ENCODE measurements at regions not wholly inside any gene's neighbourhood (a gene's known extent, or its start where the extent isn't known, plus 50 kb on each side); places are given as distances from the start of the nearest gene placed in this dataset.

DNA sequence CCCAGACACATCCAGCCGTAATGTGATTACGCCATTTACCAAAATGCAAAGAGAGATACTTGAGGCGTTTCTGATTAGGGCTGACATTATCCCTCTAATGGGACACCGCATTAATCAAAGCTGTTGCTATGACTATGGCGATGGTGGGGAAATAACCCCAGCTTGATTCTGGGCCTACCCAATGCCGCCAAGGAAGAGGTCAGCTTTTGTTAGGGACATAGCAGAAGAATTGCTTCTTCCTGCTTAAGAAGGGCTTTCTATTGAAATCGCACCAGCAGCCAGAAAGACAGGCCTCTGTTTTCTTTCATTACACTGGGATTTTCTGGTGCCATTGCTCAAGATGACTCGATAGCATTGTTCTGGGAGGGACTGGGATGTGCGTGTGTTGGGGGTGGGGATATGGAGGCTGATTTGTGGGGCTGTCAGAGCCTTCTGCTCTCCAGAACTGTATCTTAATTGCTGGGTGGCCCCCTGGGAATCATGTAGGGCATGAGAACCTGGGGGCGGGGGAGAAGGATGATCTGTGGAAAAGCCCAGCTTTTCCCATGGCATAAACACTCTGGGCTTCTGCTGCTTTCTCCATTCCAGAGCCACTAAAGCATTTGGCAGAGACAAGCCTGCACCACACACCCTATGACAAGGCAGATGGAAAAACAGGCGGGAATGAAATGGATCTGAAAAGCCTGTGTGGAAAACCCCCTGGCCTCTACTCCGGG is 106.5 kb upstream of the RAD23B start:
- peak overlapping the region; percentile 21; the same call in 1 of the 2 replicates for H3K9ac ChIP-seq
- H3F3A ChIP-seq (ENCODE audit: insufficient read depth) = peaks cover 25% of the 10 kb centered on the region
- H3K4me3 ChIP-seq = no peak overlapping the region
- no peaks in the 10 kb centered on the region for H3K27me3 ChIP-seq (replicated peaks; ENCODE audit: insufficient read depth)
- H3K9me3 ChIP-seq (ENCODE audit: low read depth) = no peaks in the 10 kb centered on the region
- H3K27ac ChIP-seq = peak overlapping the region; percentile 45
- peak overlapping the region; percentile 60 for H3K4me2 ChIP-seq (ENCODE audit: unreplicated experiment)
- TF ChIP-seq EZH2phosphoT487 (IDR thresholded peaks at IDR 0.05; ENCODE audit: insufficient read depth, low read depth) (0 out of 2 replicates have a peak, but pooled peaks have one; percentile 42), EZH2 (IDR thresholded peaks at IDR 0.05; ENCODE audit: insufficient read depth, poor library complexity, severe bottlenecking) (no peak)
- WGBS, 2 experiments (ENCODE audit: low coverage in 1 of 2, low lambda C conversion rate in 2 of 2, missing lambda C conversion rate in 2 of 2) = 52 to 53% methylated on average over 12 of the region's 12 CpGs
- peak overlapping the region; percentile 15; the same call in 1 of the 2 replicates for H2AFZ ChIP-seq
- no peaks in the 10 kb centered on the region for H3K79me2 ChIP-seq (ENCODE audit: insufficient read depth)
- H3K9me2 ChIP-seq (ENCODE audit: insufficient read depth) = no peaks in the 10 kb centered on the region
- H3K36me3 ChIP-seq (ENCODE audit: low read depth) = no peaks in the 10 kb centered on the region
- in situ Hi-C loops (cut with MboI) = no loop called here
- H4K20me1 ChIP-seq (ENCODE audit: insufficient read depth) = no peaks in the 10 kb centered on the region
- DNase-seq = peak; percentile 84
- H3K4me1 ChIP-seq (ENCODE audit: insufficient read depth) = peaks cover 40% of the 10 kb centered on the region

DNA sequence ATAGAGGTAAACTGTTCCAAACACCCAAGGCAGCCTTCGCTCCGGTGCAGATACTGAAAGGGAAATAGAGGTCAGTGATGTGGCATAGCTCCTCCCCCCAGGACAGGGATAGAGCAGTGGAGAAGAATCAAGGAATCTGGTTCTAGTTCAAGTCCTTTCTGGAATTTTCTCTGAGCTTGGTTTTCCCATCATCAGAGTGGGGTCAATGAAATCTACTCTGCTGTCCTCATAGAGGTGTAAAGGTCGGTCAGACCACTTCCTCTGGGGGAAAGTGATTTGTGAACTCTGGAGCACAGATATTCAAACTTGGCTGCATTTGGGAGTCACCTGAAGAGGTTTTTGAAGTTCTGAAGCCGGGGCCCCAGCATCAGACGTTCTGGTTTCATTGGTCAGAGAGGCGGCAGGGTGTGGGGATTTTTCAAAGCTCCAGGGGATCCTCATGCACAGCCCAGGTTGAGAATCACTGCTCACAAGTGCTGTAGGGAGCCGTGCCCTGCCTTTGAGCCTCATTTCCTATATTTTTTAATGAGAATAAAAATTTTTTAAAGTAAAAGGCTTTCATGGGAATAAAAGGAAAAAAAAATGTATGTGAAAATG is 105.7 kb upstream of the RAD23B start:
- Histone ChIP-seq H3K27me3 (replicated peaks; ENCODE audit: insufficient read depth) (no peaks in the 10 kb centered on the region), H3F3A (ENCODE audit: insufficient read depth) (peaks cover 25% of the 10 kb centered on the region), H2AFZ (no peak overlapping the region), H3K79me2 (ENCODE audit: insufficient read depth) (no peaks in the 10 kb centered on the region), H3K9ac (peak overlapping the region; percentile 21; the same call in 1 of the 2 replicates), H3K9me2 (ENCODE audit: insufficient read depth) (no peaks in the 10 kb centered on the region), H4K20me1 (ENCODE audit: insufficient read depth) (no peaks in the 10 kb centered on the region), H3K27ac (peak overlapping the region; percentile 45; the same call in 1 of the 2 replicates), H3K36me3 (ENCODE audit: low read depth) (no peaks in the 10 kb centered on the region), H3K9me3 (ENCODE audit: low read depth) (no peaks in the 10 kb centered on the region), H3K4me1 (ENCODE audit: insufficient read depth) (peaks cover 40% of the 10 kb centered on the region), H3K4me3 (no peak overlapping the region), H3K4me2 (ENCODE audit: unreplicated experiment) (no peak overlapping the region)
- WGBS, 2 experiments (ENCODE audit: low coverage in 1 of 2, low lambda C conversion rate in 2 of 2, missing lambda C conversion rate in 2 of 2) = 75 to 79% methylated on average over 7 of the region's 7 CpGs
- in situ Hi-C loops (cut with MboI) = no loop called here
- TF ChIP-seq EZH2phosphoT487 (IDR thresholded peaks at IDR 0.05; ENCODE audit: insufficient read depth, low read depth) = no peak
- no peak for TF ChIP-seq EZH2 (IDR thresholded peaks at IDR 0.05; ENCODE audit: insufficient read depth, poor library complexity, severe bottlenecking)
- no peak for DNase-seq

DNA sequence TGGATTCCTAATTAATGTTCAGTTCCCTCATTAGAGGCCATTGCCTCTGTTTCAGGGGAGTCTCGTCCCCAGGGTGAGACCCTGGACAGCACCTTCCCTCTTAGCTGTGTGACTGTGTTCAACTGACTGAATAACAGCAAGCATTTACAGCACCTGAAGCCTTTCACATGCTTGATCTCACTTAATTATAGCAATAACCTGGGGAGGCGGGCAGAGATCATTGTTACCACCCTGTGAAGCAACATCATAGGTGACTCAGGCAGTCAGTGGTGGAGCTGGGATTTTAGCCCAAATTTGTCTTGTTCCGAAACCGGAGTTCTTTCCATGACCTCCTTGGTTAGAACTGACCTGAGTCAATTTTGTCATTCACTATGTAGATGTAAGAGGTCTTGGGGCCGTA is 105.2 kb upstream of the RAD23B start:
- Histone ChIP-seq H3F3A (ENCODE audit: insufficient read depth) (peaks cover 25% of the 10 kb centered on the region), H3K4me2 (ENCODE audit: unreplicated experiment) (no peak overlapping the region), H3K9me2 (ENCODE audit: insufficient read depth) (no peaks in the 10 kb centered on the region), H2AFZ (no peak overlapping the region), H3K4me3 (no peak overlapping the region), H3K27ac (no peak overlapping the region), H3K36me3 (ENCODE audit: low read depth) (no peaks in the 10 kb centered on the region), H3K27me3 (replicated peaks; ENCODE audit: insufficient read depth) (no peaks in the 10 kb centered on the region), H3K9ac (no peak overlapping the region), H4K20me1 (ENCODE audit: insufficient read depth) (no peaks in the 10 kb centered on the region), H3K4me1 (ENCODE audit: insufficient read depth) (peaks cover 40% of the 10 kb centered on the region), H3K79me2 (ENCODE audit: insufficient read depth) (no peaks in the 10 kb centered on the region), H3K9me3 (ENCODE audit: low read depth) (no peaks in the 10 kb centered on the region)
- peak; percentile 27 for DNase-seq
- WGBS, 2 experiments (ENCODE audit: low coverage in 1 of 2, low lambda C conversion rate in 2 of 2, missing lambda C conversion rate in 2 of 2) = 95 to 97% methylated on average over 5 of the region's 5 CpGs
- in situ Hi-C loops (cut with MboI) = no loop called here
- no peak for TF ChIP-seq EZH2 (IDR thresholded peaks at IDR 0.05; ENCODE audit: insufficient read depth, poor library complexity, severe bottlenecking)
- TF ChIP-seq EZH2phosphoT487 (IDR thresholded peaks at IDR 0.05; ENCODE audit: insufficient read depth, low read depth) = no peak

DNA sequence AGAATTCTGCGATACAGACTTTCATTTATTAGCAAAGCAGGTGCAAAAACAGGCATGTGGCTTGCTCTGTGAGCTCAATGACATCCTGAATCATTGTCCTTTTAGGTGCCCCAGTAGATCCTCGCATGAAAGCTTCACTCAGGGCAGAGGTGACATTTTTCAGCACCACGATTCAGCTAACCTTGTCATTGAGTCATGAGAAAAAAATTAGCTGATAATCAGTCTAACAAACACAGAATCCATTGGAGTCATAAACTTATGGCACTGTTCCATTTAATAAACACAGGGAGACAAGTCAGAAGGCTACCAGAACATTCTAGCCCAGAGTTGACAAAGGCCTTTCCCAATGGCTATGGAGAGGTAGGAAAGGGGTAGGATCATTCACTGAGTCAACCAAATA is 104.8 kb upstream of the RAD23B start:
- no peak overlapping the region for H3K4me3 ChIP-seq
- no peaks in the 10 kb centered on the region for H4K20me1 ChIP-seq (ENCODE audit: insufficient read depth)
- H2AFZ ChIP-seq = no peak overlapping the region
- 52 to 57% methylated on average over 3 of the region's 3 CpGs for WGBS, 2 experiments (ENCODE audit: low coverage in 1 of 2, low lambda C conversion rate in 2 of 2, missing lambda C conversion rate in 2 of 2)
- no peak for TF ChIP-seq EZH2 (IDR thresholded peaks at IDR 0.05; ENCODE audit: insufficient read depth, poor library complexity, severe bottlenecking)
- no peak for TF ChIP-seq EZH2phosphoT487 (IDR thresholded peaks at IDR 0.05; ENCODE audit: insufficient read depth, low read depth)
- H3K4me2 ChIP-seq (ENCODE audit: unreplicated experiment) = no peak overlapping the region
- H3K9ac ChIP-seq = no peak overlapping the region
- no peaks in the 10 kb centered on the region for H3K79me2 ChIP-seq (ENCODE audit: insufficient read depth)
- H3K9me3 ChIP-seq (ENCODE audit: low read depth) = no peaks in the 10 kb centered on the region
- H3F3A ChIP-seq (ENCODE audit: insufficient read depth) = peaks cover 25% of the 10 kb centered on the region
- in situ Hi-C loops (cut with MboI) = no loop called here
- H3K27me3 ChIP-seq (replicated peaks; ENCODE audit: insufficient read depth) = no peaks in the 10 kb centered on the region
- no peak overlapping the region for H3K27ac ChIP-seq
- no peaks in the 10 kb centered on the region for H3K36me3 ChIP-seq (ENCODE audit: low read depth)
- H3K9me2 ChIP-seq (ENCODE audit: insufficient read depth) = no peaks in the 10 kb centered on the region
- peaks cover 40% of the 10 kb centered on the region for H3K4me1 ChIP-seq (ENCODE audit: insufficient read depth)
- no peak for DNase-seq

Data from GM23248 (cell line).